Hindlimb muscle (tissue), 1 donor: ENCODE measurements at regions not wholly inside any gene's neighbourhood (a gene's known extent, or its start where the extent isn't known, plus 50 kb on each side); places are given as distances from the start of the nearest gene placed in this dataset.
A peak's percentile ranks its signal among the peaks of the same experiment; 100 is the strongest.

ENCODE experiments used
- DNase-seq: peaks from one replicate; pipeline ENCODE4 v3.0.0-alpha.2; 2013

GRCh38 chr4:92112805-92113204 lies 191.0 kb upstream of the GRID2 start:
- no peak for DNase-seq

- DNase-seq: peak; percentile 34
These were observed 182.8 kb upstream of the GRID2 start for GRCh38 chr4:92120810-92121498.

GRCh38 chr4:92122911-92123310 lies 180.9 kb upstream of the GRID2 start:
- no peak for DNase-seq

GRCh38 chr4:92128676-92129075 lies 175.1 kb upstream of the GRID2 start:
- no peak for DNase-seq

GRCh38 chr4:92129408-92129994 lies 174.3 kb upstream of the GRID2 start:
- no peak for DNase-seq

- DNase-seq: no peak
These were observed 167.3 kb upstream of the GRID2 start for GRCh38 chr4:92136434-92136833.

GRCh38 chr4:92163348-92163747 lies 140.4 kb upstream of the GRID2 start:
- DNase-seq: no peak

- no peak for DNase-seq
These were observed 133.4 kb upstream of the GRID2 start for GRCh38 chr4:92170340-92170739.

- DNase-seq: no peak
These were observed 131.6 kb upstream of the GRID2 start for GRCh38 chr4:92172203-92172602.

- DNase-seq: no peak
These were observed 128.5 kb upstream of the GRID2 start for GRCh38 chr4:92175250-92175649.

GRCh38 chr4:92182006-92182735 lies 121.6 kb upstream of the GRID2 start:
- DNase-seq: no peak

- no peak for DNase-seq
These were observed 120.9 kb upstream of the GRID2 start for GRCh38 chr4:92182736-92183407.

- no peak for DNase-seq
These were observed 119.9 kb upstream of the GRID2 start for GRCh38 chr4:92183825-92184224.

GRCh38 chr4:92184566-92184965 lies 119.2 kb upstream of the GRID2 start:
- DNase-seq: peak; percentile 20

GRCh38 chr4:92186239-92186638 lies 117.5 kb upstream of the GRID2 start:
- DNase-seq: no peak

- no peak for DNase-seq
These were observed 114.6 kb upstream of the GRID2 start for GRCh38 chr4:92189146-92189545.

- DNase-seq: no peak
These were observed 105.1 kb upstream of the GRID2 start for GRCh38 chr4:92198711-92199110.

GRCh38 chr4:92199135-92199534 lies 104.6 kb upstream of the GRID2 start:
- DNase-seq: no peak

GRCh38 chr4:92210906-92211305 lies 92.9 kb upstream of the GRID2 start:
- DNase-seq: no peak

GRCh38 chr4:92215476-92215875 lies 88.3 kb upstream of the GRID2 start:
- no peak for DNase-seq

- DNase-seq: no peak
These were observed 72.3 kb upstream of the GRID2 start for GRCh38 chr4:92231511-92231910.

GRCh38 chr4:92232566-92232965 lies 71.2 kb upstream of the GRID2 start:
- no peak for DNase-seq

- peak; percentile 3 for DNase-seq
These were observed 69.2 kb upstream of the GRID2 start for GRCh38 chr4:92234393-92235176.
